Mesothelial cell of epicardium (in vitro differentiated cells): ENCODE measurements at regions not wholly inside any gene's neighbourhood (a gene's known extent, or its start where the extent isn't known, plus 50 kb on each side); places are given as distances from the start of the nearest gene placed in this dataset.
"Not testable (repeated sequence)": the region's sequence is repeated elsewhere in the genome, so short reads cannot be mapped to it uniquely, and the experiment has no call there.

ENCODE experiments used
- DNase-seq, 2 experiments: peaks; one replicate each; pipeline ENCODE4 v3.0.0; 2021; ENCODE audit warnings: low spot score in 2 of 2; ENCODE audit not compliant: unreplicated experiment in 2 of 2
- H3K27ac Mint-ChIP-seq: 2 replicates; pipeline ENCODE4 v1.8.0; 2021; ENCODE audit warnings: mixed read lengths
- H3K27me3 Mint-ChIP-seq: 2 replicates; pipeline ENCODE4 v1.8.0; 2021; ENCODE audit warnings: low read depth, mixed read lengths
- H3K36me3 Mint-ChIP-seq: 2 replicates; pipeline ENCODE4 v1.8.0; 2021; ENCODE audit warnings: mixed read lengths
- H3K4me1 Mint-ChIP-seq: 2 replicates; pipeline ENCODE4 v1.8.0; 2021; ENCODE audit warnings: mixed read lengths
- H3K4me3 Mint-ChIP-seq: 2 replicates; pipeline ENCODE4 v1.8.0; 2021; ENCODE audit warnings: mild to moderate bottlenecking, moderate library complexity, mixed read lengths
- H3K9me3 Mint-ChIP-seq: 2 replicates; pipeline ENCODE4 v1.8.0; 2021; ENCODE audit warnings: mixed read lengths
- TF ChIP-seq, protein P1 (sequence below): fragments of 200-600 bp; sonication (generic); IDR thresholded peaks from one replicate; pipeline ENCODE4 v1.5.0; 2021; ENCODE audit warnings: antibody characterized with exemption; ENCODE audit not compliant: unreplicated experiment

DNA sequence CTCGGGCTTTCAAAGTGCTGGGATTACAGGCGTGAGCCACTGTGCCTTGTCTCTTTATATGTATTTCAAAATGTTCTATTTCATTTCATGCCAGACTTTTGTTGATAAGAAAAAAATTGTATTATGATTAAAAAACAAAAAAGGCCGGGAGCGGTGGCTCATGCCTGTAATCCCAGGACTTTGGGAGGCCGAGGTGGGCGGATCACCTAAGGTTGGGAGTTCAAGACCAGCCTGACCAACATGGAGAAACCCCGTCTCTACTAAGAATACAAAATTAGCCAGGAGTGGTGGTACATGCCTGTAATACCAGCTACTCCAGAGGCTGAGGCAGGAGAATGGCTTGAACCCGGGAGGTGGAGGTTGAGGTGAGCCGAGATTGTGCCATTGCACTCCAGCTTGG lies 121.9 kb downstream of the KCNJ18 start:
- not testable (repeated sequence) for H3K36me3 Mint-ChIP-seq, H3K27me3 Mint-ChIP-seq, H3K4me3 Mint-ChIP-seq, H3K27ac Mint-ChIP-seq, H3K4me1 Mint-ChIP-seq, DNase-seq
- peaks cover 23% of the 10 kb centered on the region for H3K9me3 Mint-ChIP-seq

DNA sequence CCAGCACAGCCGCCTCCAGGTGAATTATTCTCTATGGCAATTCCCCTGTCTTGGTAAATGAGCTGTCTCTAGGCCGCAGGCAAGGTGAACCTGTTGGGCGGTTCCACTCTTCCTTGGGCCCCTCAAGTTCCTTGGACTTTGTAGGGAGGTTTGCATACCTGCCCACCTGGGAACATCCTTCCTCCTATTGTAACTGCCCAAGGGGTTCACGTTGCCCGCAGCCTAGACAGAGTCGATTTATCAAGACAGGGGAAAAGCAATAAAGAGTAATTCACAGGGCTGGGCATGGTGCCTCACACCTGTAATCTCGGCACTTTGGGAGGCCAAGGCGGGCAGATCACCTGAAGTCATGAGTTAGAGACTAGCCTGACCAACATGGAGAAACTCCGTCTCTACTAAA lies 122.5 kb downstream of the KCNJ18 start:
- Mint-ChIP-seq H3K4me3 (no peak overlapping the region), H3K27ac (no peak overlapping the region), H3K36me3 (no peaks in the 10 kb centered on the region), H3K9me3 (peaks cover 23% of the 10 kb centered on the region), H3K4me1 (no peaks in the 10 kb centered on the region), H3K27me3 (no peaks in the 10 kb centered on the region)
- TF ChIP-seq, protein P1, sequence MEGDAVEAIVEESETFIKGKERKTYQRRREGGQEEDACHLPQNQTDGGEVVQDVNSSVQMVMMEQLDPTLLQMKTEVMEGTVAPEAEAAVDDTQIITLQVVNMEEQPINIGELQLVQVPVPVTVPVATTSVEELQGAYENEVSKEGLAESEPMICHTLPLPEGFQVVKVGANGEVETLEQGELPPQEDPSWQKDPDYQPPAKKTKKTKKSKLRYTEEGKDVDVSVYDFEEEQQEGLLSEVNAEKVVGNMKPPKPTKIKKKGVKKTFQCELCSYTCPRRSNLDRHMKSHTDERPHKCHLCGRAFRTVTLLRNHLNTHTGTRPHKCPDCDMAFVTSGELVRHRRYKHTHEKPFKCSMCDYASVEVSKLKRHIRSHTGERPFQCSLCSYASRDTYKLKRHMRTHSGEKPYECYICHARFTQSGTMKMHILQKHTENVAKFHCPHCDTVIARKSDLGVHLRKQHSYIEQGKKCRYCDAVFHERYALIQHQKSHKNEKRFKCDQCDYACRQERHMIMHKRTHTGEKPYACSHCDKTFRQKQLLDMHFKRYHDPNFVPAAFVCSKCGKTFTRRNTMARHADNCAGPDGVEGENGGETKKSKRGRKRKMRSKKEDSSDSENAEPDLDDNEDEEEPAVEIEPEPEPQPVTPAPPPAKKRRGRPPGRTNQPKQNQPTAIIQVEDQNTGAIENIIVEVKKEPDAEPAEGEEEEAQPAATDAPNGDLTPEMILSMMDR, result no peak
- no peak for DNase-seq

- no peaks in the 10 kb centered on the region for H3K27me3 Mint-ChIP-seq
- TF ChIP-seq, protein P1, result no peak
- H3K36me3 Mint-ChIP-seq, result no peaks in the 10 kb centered on the region
- no peaks in the 10 kb centered on the region for H3K4me1 Mint-ChIP-seq
- peaks cover 23% of the 10 kb centered on the region for H3K9me3 Mint-ChIP-seq
- H3K4me3 Mint-ChIP-seq, result no peak overlapping the region
- no peak for DNase-seq
- H3K27ac Mint-ChIP-seq, result no peak overlapping the region
These were observed 123.2 kb downstream of the KCNJ18 start for GRCh38 chr17:21815352-21816063.

- H3K27ac Mint-ChIP-seq, result no peak overlapping the region
- TF ChIP-seq, protein P1, result no peak
- H3K9me3 Mint-ChIP-seq, result peaks cover 23% of the 10 kb centered on the region
- no peaks in the 10 kb centered on the region for H3K36me3 Mint-ChIP-seq
- DNase-seq, result no peak
- H3K27me3 Mint-ChIP-seq, result no peaks in the 10 kb centered on the region
- no peaks in the 10 kb centered on the region for H3K4me1 Mint-ChIP-seq
- no peak overlapping the region for H3K4me3 Mint-ChIP-seq
These were observed 124.6 kb downstream of the KCNJ18 start for GRCh38 chr17:21816592-21817567.

GRCh38 chr17:21817791-21818364 lies 125.6 kb downstream of the KCNJ18 start:
- TF ChIP-seq, protein P1, result no peak
- DNase-seq, result no peak
- H3K27ac Mint-ChIP-seq, result no peak overlapping the region
- no peaks in the 10 kb centered on the region for H3K27me3 Mint-ChIP-seq
- H3K9me3 Mint-ChIP-seq, result peaks cover 23% of the 10 kb centered on the region
- H3K4me3 Mint-ChIP-seq, result no peak overlapping the region
- H3K36me3 Mint-ChIP-seq, result no peaks in the 10 kb centered on the region
- no peaks in the 10 kb centered on the region for H3K4me1 Mint-ChIP-seq

DNA sequence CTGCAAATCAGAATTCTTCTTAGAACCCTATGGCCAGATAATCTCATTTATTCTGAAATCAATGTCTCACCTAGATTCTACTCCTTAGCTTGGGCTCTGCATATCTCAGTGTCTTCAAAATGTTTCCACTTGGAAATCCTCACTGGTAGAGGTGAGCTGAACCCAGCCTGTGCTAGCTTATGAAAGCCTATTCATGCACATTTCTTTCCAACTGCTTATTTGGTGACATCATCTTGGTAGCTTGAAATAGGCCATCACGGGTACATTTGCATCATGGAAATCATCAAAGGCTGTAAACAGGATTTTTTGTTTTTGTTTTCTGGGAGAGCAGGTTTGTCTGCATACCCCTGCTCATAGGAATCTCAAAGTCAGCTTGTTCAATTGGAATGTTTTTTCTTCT lies 130.8 kb downstream of the KCNJ18 start:
- no peak overlapping the region for H3K4me3 Mint-ChIP-seq
- H3K27ac Mint-ChIP-seq, result no peak overlapping the region
- peaks cover 11% of the 10 kb centered on the region for H3K9me3 Mint-ChIP-seq
- H3K36me3 Mint-ChIP-seq, result no peaks in the 10 kb centered on the region
- TF ChIP-seq, protein P1, result no peak
- no peaks in the 10 kb centered on the region for H3K27me3 Mint-ChIP-seq
- DNase-seq, result no peak
- H3K4me1 Mint-ChIP-seq, result no peaks in the 10 kb centered on the region
